Panc1 (cell line): ENCODE measurements at regions not wholly inside any gene's neighbourhood (a gene's known extent, or its start where the extent isn't known, plus 50 kb on each side); places are given as distances from the start of the nearest gene placed in this dataset.

Experiments
- TCF7L2 ChIP-seq: IDR thresholded peaks from 2 replicates; pipeline ENCODE4 v1.6.1; 2011; ENCODE audit warnings: mild to moderate bottlenecking, low read depth, low read length, inconsistent platforms
- TF ChIP-seq, protein P1 (sequence below): fragments of 450-650 bp; IDR thresholded peaks from 2 replicates; pipeline ENCODE4 v1.5.1; 2017; ENCODE audit warnings: mild to moderate bottlenecking

DNA sequence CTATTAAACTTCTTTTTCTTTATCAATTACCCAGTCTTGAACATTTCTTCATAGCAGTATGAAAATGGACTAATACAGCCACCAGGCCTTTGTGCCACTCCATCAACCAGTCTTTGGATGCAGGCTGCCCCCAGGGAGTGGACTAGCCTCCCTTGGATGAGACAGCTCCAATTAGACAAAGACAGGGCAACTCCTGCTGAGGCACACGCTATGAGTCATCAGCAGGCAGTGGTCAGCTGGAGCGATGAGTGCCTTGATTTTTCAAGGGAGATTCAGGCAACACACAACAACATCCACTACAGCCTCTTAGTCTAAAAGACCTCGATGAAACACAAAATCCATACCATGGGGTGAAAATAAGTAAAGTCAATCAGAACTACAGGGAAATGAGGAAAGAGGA lies 160.1 kb downstream of the ARRDC4 start:
- TF ChIP-seq, protein P1, sequence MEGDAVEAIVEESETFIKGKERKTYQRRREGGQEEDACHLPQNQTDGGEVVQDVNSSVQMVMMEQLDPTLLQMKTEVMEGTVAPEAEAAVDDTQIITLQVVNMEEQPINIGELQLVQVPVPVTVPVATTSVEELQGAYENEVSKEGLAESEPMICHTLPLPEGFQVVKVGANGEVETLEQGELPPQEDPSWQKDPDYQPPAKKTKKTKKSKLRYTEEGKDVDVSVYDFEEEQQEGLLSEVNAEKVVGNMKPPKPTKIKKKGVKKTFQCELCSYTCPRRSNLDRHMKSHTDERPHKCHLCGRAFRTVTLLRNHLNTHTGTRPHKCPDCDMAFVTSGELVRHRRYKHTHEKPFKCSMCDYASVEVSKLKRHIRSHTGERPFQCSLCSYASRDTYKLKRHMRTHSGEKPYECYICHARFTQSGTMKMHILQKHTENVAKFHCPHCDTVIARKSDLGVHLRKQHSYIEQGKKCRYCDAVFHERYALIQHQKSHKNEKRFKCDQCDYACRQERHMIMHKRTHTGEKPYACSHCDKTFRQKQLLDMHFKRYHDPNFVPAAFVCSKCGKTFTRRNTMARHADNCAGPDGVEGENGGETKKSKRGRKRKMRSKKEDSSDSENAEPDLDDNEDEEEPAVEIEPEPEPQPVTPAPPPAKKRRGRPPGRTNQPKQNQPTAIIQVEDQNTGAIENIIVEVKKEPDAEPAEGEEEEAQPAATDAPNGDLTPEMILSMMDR = no peak
- TF ChIP-seq TCF7L2 = no peak
